ENCODE measurements at regions not wholly inside any gene's neighbourhood (a gene's known extent, or its start where the extent isn't known, plus 50 kb on each side); places are given as distances from the start of the nearest gene placed in this dataset.

DNA sequence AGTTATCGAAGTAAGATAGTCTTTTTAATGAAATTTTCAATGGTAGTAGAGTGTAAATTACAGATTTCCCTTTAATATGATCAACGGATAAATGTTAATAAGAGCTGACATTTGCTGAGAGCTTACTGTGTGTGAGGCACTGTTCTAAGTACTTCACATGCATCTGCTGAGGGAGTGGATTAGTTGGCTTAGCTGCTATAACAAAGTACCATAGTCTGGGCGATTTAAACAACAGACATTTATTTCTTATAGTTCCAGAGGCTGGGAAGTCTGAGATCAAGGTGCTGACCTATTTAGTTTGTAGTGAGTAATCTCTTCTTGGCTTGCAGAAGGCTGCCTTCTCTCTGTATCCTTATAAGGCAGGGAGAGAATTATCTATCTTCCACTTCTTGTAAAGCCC lies 174.3 kb downstream of the CEP135 start:
- no peak for ATAC-seq (ENCODE audit: low read depth)
- Histone ChIP-seq H3K9me3 (ENCODE audit: severe bottlenecking) (no peaks in the 10 kb centered on the region), H3K4me1 (ENCODE audit: insufficient read depth, poor library complexity, severe bottlenecking) (no peaks in the 10 kb centered on the region), H3K27ac (ENCODE audit: poor library complexity, severe bottlenecking) (no peak overlapping the region), H3K4me3 (ENCODE audit: severe bottlenecking) (no peak overlapping the region), H3K27me3 (ENCODE audit: insufficient read depth, poor library complexity, severe bottlenecking) (no peaks in the 10 kb centered on the region), H3K36me3 (ENCODE audit: low read depth) (no peaks in the 10 kb centered on the region)
- no peak for DNase-seq (ENCODE audit: low spot score)
- TF ChIP-seq, protein P1, sequence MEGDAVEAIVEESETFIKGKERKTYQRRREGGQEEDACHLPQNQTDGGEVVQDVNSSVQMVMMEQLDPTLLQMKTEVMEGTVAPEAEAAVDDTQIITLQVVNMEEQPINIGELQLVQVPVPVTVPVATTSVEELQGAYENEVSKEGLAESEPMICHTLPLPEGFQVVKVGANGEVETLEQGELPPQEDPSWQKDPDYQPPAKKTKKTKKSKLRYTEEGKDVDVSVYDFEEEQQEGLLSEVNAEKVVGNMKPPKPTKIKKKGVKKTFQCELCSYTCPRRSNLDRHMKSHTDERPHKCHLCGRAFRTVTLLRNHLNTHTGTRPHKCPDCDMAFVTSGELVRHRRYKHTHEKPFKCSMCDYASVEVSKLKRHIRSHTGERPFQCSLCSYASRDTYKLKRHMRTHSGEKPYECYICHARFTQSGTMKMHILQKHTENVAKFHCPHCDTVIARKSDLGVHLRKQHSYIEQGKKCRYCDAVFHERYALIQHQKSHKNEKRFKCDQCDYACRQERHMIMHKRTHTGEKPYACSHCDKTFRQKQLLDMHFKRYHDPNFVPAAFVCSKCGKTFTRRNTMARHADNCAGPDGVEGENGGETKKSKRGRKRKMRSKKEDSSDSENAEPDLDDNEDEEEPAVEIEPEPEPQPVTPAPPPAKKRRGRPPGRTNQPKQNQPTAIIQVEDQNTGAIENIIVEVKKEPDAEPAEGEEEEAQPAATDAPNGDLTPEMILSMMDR (IDR thresholded peaks at IDR 0.05; ENCODE audit: poor library complexity, severe bottlenecking): no peak

- ATAC-seq (ENCODE audit: low read depth): no peak
- H3K9me3 ChIP-seq (ENCODE audit: severe bottlenecking): no peaks in the 10 kb centered on the region
- no peaks in the 10 kb centered on the region for H3K36me3 ChIP-seq (ENCODE audit: low read depth)
- H3K27me3 ChIP-seq (ENCODE audit: insufficient read depth, poor library complexity, severe bottlenecking): no peaks in the 10 kb centered on the region
- H3K27ac ChIP-seq (ENCODE audit: poor library complexity, severe bottlenecking): no peak overlapping the region
- TF ChIP-seq, protein P1 (IDR thresholded peaks at IDR 0.05; ENCODE audit: poor library complexity, severe bottlenecking): no peak
- no peak overlapping the region for H3K4me3 ChIP-seq (ENCODE audit: severe bottlenecking)
- DNase-seq (ENCODE audit: low spot score): no peak
- no peaks in the 10 kb centered on the region for H3K4me1 ChIP-seq (ENCODE audit: insufficient read depth, poor library complexity, severe bottlenecking)
Measured at GRCh38 chr4:56118845-56119244, 170.1 kb downstream of the CEP135 start.

DNA sequence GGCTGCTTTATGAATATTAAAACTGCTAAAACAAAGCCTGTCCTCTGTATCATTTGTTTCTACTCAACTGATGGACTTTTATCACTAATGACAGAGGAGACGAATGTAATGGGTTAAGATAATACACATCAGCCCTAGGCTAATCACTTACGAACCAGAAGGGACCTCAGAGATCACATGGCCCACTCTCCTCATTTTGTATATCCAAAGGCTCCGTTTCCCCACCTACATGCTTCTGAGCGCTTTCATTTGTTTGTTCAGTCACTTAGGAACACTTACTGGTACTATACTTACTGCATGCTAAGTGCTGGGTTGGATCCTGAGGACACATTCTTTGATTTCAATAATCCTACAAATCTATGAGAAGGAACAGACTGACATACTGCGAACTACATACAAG lies 169.3 kb downstream of the CEP135 start:
- Histone ChIP-seq H3K27me3 (ENCODE audit: insufficient read depth, poor library complexity, severe bottlenecking) (no peaks in the 10 kb centered on the region), H3K4me1 (ENCODE audit: insufficient read depth, poor library complexity, severe bottlenecking) (no peaks in the 10 kb centered on the region), H3K36me3 (ENCODE audit: low read depth) (no peaks in the 10 kb centered on the region), H3K9me3 (ENCODE audit: severe bottlenecking) (no peaks in the 10 kb centered on the region), H3K4me3 (ENCODE audit: severe bottlenecking) (no peak overlapping the region), H3K27ac (ENCODE audit: poor library complexity, severe bottlenecking) (no peak overlapping the region)
- no peak for DNase-seq (ENCODE audit: low spot score)
- TF ChIP-seq, protein P1 (IDR thresholded peaks at IDR 0.05; ENCODE audit: poor library complexity, severe bottlenecking): no peak
- no peak for ATAC-seq (ENCODE audit: low read depth)

DNA sequence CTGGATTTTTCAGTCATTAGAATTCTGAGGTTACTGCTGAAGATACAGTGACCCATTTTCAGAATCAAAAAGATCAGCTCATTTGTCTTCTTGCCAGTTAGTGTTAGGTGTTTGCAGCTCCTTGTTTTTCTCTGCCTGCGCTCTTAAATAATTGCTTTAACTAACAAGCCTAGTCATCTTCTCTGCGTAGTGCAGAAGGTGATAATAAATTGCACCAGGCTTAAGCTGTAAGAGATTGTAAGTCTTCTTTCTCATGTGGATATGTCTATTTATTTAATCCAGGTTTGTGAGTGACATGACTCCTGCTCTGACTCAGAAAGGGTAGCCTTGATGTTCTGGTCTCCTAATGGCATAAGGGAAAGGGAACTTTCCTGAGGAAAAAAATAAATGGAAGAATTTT lies 167.2 kb downstream of the CEP135 start:
- Histone ChIP-seq H3K9me3 (ENCODE audit: severe bottlenecking) (no peaks in the 10 kb centered on the region), H3K4me3 (ENCODE audit: severe bottlenecking) (no peak overlapping the region), H3K27me3 (ENCODE audit: insufficient read depth, poor library complexity, severe bottlenecking) (no peaks in the 10 kb centered on the region), H3K4me1 (ENCODE audit: insufficient read depth, poor library complexity, severe bottlenecking) (no peaks in the 10 kb centered on the region), H3K27ac (ENCODE audit: poor library complexity, severe bottlenecking) (no peak overlapping the region), H3K36me3 (ENCODE audit: low read depth) (no peaks in the 10 kb centered on the region)
- ATAC-seq (ENCODE audit: low read depth) (no peak), DNase-seq (ENCODE audit: low spot score) (no peak)
- TF ChIP-seq, protein P1 (IDR thresholded peaks at IDR 0.05; ENCODE audit: poor library complexity, severe bottlenecking): no peak

DNA sequence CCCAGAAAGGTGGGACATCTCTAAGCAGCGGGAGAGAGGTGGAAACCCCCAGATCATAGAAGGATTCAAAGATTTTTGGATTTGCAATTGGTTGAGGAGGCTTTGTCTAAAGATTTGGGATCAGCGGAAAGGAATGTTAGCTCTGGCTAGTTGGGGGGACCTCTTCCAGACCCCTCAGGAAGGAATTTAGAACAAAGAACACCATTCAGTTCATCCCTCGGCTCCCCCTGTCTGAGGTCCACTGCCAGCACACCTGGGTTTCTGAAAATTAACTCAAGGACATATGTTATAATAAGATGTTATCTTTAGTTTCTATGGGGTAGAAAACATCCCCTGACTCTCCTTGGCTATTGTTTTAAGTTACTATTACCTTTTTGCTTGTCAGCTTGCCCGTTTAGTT lies 163.6 kb downstream of the CEP135 start:
- TF ChIP-seq, protein P1 (IDR thresholded peaks at IDR 0.05; ENCODE audit: poor library complexity, severe bottlenecking): no peak
- H3K9me3 ChIP-seq (ENCODE audit: severe bottlenecking): no peaks in the 10 kb centered on the region
- no peak overlapping the region for H3K27ac ChIP-seq (ENCODE audit: poor library complexity, severe bottlenecking)
- H3K4me1 ChIP-seq (ENCODE audit: insufficient read depth, poor library complexity, severe bottlenecking): no peaks in the 10 kb centered on the region
- ATAC-seq (ENCODE audit: low read depth): no peak
- no peak for DNase-seq (ENCODE audit: low spot score)
- no peaks in the 10 kb centered on the region for H3K27me3 ChIP-seq (ENCODE audit: insufficient read depth, poor library complexity, severe bottlenecking)
- no peaks in the 10 kb centered on the region for H3K36me3 ChIP-seq (ENCODE audit: low read depth)
- H3K4me3 ChIP-seq (ENCODE audit: severe bottlenecking): no peak overlapping the region
